Neural crest cell (in vitro differentiated cells): ENCODE measurements at regions not wholly inside any gene's neighbourhood (a gene's known extent, or its start where the extent isn't known, plus 50 kb on each side); places are given as distances from the start of the nearest gene placed in this dataset.
A peak's percentile ranks its signal among the peaks of the same experiment; 100 is the strongest.

Source experiments
- DNase-seq: peaks from one replicate; pipeline ENCODE4 v3.0.0; 2021; ENCODE audit warnings: low read depth, mixed read lengths, low spot score
- H3K27ac Mint-ChIP-seq: one replicate; pipeline ENCODE4 v1.8.0; 2021; ENCODE audit warnings: mild to moderate bottlenecking, mixed read lengths; ENCODE audit not compliant: unreplicated experiment
- H3K27me3 Mint-ChIP-seq: 2 replicates; pipeline ENCODE4 v1.8.0; 2021; ENCODE audit warnings: low read depth, mild to moderate bottlenecking, mixed read lengths
- H3K36me3 Mint-ChIP-seq: 2 replicates; pipeline ENCODE4 v1.8.0; 2021; ENCODE audit warnings: low read depth, mild to moderate bottlenecking, mixed read lengths
- H3K4me1 Mint-ChIP-seq: 2 replicates; pipeline ENCODE4 v1.8.0; 2021; ENCODE audit warnings: mixed read lengths
- H3K4me3 Mint-ChIP-seq: one replicate; pipeline ENCODE4 v1.8.0; 2021; ENCODE audit warnings: mild to moderate bottlenecking, mixed read lengths
- H3K9me3 Mint-ChIP-seq: 2 replicates; pipeline ENCODE4 v1.8.0; 2021; ENCODE audit warnings: mixed read lengths
- CTCF ChIP-seq: fragments of 200-600 bp; sonication (generic); conservative IDR thresholded peaks from 2 replicates; pipeline ENCODE4 v1.5.0; 2021; ENCODE audit warnings: antibody characterized with exemption, mild to moderate bottlenecking

- TF ChIP-seq CTCF = peak; percentile 92
- Mint-ChIP-seq H3K4me1 (no peaks in the 10 kb centered on the region), H3K27ac (no peak overlapping the region), H3K9me3 (no peaks in the 10 kb centered on the region), H3K27me3 (peaks cover 81% of the 10 kb centered on the region), H3K4me3 (no peak overlapping the region), H3K36me3 (no peaks in the 10 kb centered on the region)
- DNase-seq = peak; percentile 86
Observed at GRCh38 chr6:30396833-30397479, 52.0 kb downstream of the RPP21 start.

- Mint-ChIP-seq H3K27me3 (peaks cover 84% of the 10 kb centered on the region), H3K9me3 (no peaks in the 10 kb centered on the region), H3K27ac (no peak overlapping the region), H3K4me1 (no peaks in the 10 kb centered on the region), H3K4me3 (no peak overlapping the region), H3K36me3 (no peaks in the 10 kb centered on the region)
- DNase-seq = no peak
- TF ChIP-seq CTCF = no peak
Observed at GRCh38 chr6:30397697-30398096, 52.7 kb downstream of the RPP21 start.

- Mint-ChIP-seq H3K4me1 (no peaks in the 10 kb centered on the region), H3K27me3 (peaks cover 83% of the 10 kb centered on the region), H3K27ac (no peak overlapping the region), H3K4me3 (no peak overlapping the region), H3K36me3 (no peaks in the 10 kb centered on the region), H3K9me3 (no peaks in the 10 kb centered on the region)
- no peak for DNase-seq
- no peak for TF ChIP-seq CTCF
Observed at GRCh38 chr6:30399390-30400058, 54.6 kb downstream of the RPP21 start.

DNA sequence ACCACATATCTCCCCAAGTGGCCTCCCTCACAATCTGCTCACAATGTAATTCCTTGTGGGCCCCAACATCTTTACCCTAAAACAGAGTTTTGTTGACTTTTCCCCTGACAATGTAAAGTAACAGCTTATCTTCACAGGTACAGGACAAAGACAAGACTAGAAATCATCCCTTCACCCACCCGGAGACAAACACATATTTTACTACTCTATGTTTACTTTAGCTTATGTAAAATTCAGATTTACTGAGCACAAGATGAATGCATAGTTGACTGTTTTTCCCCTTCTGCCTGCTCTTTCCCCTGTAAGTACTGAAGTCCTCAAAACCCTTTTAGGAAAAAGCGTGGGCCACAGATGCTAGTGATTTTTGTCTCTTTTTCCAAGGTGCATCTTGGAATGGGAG lies 61.0 kb downstream of the RPP21 start:
- H3K4me3 Mint-ChIP-seq = no peak overlapping the region

DNA sequence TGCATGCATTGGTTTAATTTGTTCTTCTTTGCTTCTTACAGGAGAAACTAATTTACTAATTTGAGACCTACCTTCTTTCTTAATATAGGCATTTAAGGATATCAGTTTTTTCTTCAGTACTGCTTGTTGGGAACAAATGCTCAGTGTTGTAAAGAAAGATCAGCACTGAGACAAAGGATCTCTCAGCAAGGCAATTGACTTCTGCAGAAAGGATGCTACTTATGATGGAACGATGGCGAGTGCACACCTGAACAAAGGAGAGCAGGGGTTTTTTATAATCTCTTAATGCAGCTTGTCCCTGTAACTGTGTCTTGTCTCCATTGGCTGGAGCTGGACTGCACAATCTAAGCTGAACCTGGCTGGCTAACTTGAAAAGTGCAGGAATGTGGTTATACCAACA lies 64.2 kb downstream of the RPP21 start:
- no peaks in the 10 kb centered on the region for H3K9me3 Mint-ChIP-seq
- no peak for DNase-seq
- H3K27me3 Mint-ChIP-seq = peaks cover 94% of the 10 kb centered on the region
- TF ChIP-seq CTCF = no peak
- H3K36me3 Mint-ChIP-seq = no peaks in the 10 kb centered on the region
- H3K4me3 Mint-ChIP-seq = no peak overlapping the region
- H3K4me1 Mint-ChIP-seq = no peaks in the 10 kb centered on the region
- H3K27ac Mint-ChIP-seq = no peak overlapping the region

More for the DNA sequence above, 61.0 kb downstream of the RPP21 start:
- TF ChIP-seq CTCF = no peak
- Mint-ChIP-seq H3K27ac (no peak overlapping the region), H3K27me3 (peaks cover 87% of the 10 kb centered on the region), H3K36me3 (no peaks in the 10 kb centered on the region), H3K4me1 (no peaks in the 10 kb centered on the region), H3K9me3 (no peaks in the 10 kb centered on the region)
- DNase-seq = no peak
